ENCODE measurements at regions not wholly inside any gene's neighbourhood (a gene's known extent, or its start where the extent isn't known, plus 50 kb on each side); places are given as distances from the start of the nearest gene placed in this dataset.

DNA sequence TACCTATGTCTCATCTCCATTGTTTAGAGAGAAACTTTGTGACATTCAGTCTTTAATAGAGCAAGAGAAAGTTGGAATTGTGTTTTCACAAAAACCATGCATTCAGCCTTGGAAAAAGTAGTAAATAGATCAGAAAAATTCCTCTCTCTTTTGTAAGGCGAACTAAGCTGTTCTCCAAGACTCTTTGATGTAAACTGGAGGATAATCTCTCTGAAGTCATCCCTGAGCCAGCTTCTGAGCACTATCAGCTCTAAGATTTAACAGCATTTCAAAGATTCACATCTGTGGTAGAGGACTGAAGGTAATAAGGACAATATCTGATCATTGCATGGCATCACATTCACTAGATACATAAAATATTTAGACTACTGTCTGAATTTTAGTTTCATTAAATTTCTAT lies 904.6 kb upstream of the ATXN8OS start:
- peaks cover 2% of the 10 kb centered on the region for H3K9me3 Mint-ChIP-seq
- no peak overlapping the region for H3K4me3 Mint-ChIP-seq
- TF ChIP-seq, protein P1, sequence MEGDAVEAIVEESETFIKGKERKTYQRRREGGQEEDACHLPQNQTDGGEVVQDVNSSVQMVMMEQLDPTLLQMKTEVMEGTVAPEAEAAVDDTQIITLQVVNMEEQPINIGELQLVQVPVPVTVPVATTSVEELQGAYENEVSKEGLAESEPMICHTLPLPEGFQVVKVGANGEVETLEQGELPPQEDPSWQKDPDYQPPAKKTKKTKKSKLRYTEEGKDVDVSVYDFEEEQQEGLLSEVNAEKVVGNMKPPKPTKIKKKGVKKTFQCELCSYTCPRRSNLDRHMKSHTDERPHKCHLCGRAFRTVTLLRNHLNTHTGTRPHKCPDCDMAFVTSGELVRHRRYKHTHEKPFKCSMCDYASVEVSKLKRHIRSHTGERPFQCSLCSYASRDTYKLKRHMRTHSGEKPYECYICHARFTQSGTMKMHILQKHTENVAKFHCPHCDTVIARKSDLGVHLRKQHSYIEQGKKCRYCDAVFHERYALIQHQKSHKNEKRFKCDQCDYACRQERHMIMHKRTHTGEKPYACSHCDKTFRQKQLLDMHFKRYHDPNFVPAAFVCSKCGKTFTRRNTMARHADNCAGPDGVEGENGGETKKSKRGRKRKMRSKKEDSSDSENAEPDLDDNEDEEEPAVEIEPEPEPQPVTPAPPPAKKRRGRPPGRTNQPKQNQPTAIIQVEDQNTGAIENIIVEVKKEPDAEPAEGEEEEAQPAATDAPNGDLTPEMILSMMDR (IDR thresholded peaks at IDR 0.05; ENCODE audit: unreplicated experiment in 3 of 3) = no peak
- no peak overlapping the region for H3K27ac Mint-ChIP-seq
- H3K4me1 Mint-ChIP-seq = no peaks in the 10 kb centered on the region
- H3K27me3 Mint-ChIP-seq (ENCODE audit: low read depth) = peaks cover 3% of the 10 kb centered on the region
- no peaks in the 10 kb centered on the region for H3K36me3 Mint-ChIP-seq (ENCODE audit: low read depth)

DNA sequence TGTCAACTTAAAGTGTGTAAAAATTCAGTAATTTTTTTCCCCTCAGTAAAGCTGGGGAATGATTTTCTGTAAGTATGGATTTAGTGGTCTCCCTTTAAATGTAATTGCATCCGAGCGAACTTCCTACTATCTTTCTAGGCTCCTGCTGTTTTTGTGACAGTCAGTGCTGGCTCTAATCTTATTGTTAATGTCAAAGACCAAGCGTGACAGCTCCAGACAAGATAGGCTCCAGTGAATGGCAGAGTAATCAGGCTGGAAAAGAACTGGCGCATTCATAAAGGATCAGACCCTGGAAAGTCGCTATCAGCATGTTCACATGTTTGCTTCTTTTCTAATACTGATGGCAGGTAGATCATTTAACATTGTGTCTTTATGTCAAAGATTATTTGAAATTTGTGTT lies 908.0 kb upstream of the ATXN8OS start:
- Mint-ChIP-seq H3K27ac (no peak overlapping the region), H3K27me3 (ENCODE audit: low read depth) (no peaks in the 10 kb centered on the region), H3K36me3 (ENCODE audit: low read depth) (no peaks in the 10 kb centered on the region), H3K4me1 (no peaks in the 10 kb centered on the region), H3K9me3 (no peaks in the 10 kb centered on the region), H3K4me3 (no peak overlapping the region)
- TF ChIP-seq, protein P1 (IDR thresholded peaks at IDR 0.05; ENCODE audit: unreplicated experiment in 3 of 3) = no peak

DNA sequence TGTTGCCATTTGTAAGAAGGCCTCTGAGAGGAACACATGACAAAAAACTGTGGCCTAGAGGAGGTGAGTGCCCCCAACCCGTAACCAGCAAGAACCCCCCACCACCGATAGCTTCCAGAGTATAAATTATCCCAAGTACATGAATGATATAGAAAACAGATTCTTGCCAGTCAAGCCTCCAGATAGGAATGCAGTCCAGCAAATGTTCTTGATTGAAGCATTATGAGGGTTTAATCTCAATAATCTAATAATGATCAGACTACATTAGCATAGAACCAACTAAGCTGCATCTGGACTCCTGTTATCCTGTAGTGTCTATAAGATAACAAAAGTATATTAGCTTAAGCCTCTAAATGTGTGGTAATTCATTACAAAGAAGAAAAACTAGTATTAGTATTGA lies 908.9 kb upstream of the ATXN8OS start:
- no peaks in the 10 kb centered on the region for H3K9me3 Mint-ChIP-seq
- H3K4me3 Mint-ChIP-seq = no peak overlapping the region
- H3K36me3 Mint-ChIP-seq (ENCODE audit: low read depth) = no peaks in the 10 kb centered on the region

DNA sequence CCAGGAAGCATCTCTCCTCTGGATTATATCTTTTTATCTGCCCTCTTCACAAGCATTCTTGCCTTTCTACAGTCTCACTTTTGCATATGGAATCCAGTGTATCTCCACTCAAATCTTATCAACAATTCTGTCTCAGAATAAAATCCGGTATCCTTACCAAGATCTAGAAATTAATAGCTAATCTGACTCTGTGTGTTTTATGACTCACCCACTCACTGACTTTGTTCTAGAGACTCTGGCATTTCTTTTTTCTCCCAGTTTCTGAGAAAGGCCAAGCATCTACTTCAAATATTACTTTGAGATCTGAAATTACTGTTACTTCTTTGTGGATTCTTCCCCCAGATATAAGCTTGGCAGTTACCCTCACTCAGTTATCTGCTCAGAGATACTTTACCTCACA lies 913.5 kb upstream of the ATXN8OS start:
- TF ChIP-seq, protein P1 (IDR thresholded peaks at IDR 0.05; ENCODE audit: unreplicated experiment in 3 of 3) = no peak
- H3K27me3 Mint-ChIP-seq (ENCODE audit: low read depth) = no peaks in the 10 kb centered on the region
- no peak overlapping the region for H3K27ac Mint-ChIP-seq
- no peaks in the 10 kb centered on the region for H3K9me3 Mint-ChIP-seq
- no peak overlapping the region for H3K4me3 Mint-ChIP-seq
- no peaks in the 10 kb centered on the region for H3K36me3 Mint-ChIP-seq (ENCODE audit: low read depth)
- H3K4me1 Mint-ChIP-seq = no peaks in the 10 kb centered on the region

More for the DNA sequence above, 908.9 kb upstream of the ATXN8OS start:
- Mint-ChIP-seq H3K27me3 (ENCODE audit: low read depth) (no peaks in the 10 kb centered on the region), H3K4me1 (no peaks in the 10 kb centered on the region), H3K27ac (no peak overlapping the region)
- TF ChIP-seq, protein P1 (IDR thresholded peaks at IDR 0.05; ENCODE audit: unreplicated experiment in 3 of 3) = no peak

DNA sequence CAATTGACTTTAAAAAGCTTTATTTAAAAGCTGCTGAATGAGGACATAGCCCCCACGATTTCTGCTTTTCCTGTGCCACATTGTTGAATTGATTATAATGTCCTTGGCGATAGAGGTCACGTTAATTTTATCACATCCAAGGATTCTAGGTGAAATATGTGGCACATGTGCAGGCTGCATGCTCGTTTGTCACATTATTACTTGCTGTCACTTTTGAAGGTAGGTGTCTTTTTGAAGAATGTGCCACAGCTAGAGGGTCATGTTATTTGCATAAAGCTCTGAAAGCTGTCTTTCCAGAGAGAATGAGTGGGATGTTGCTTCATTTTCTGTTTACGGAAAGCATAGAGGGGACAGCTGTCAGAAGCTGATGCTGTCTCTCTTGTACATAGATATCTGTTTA lies 927.6 kb upstream of the ATXN8OS start:
- H3K27ac Mint-ChIP-seq = no peak overlapping the region
- H3K27me3 Mint-ChIP-seq (ENCODE audit: low read depth) = no peaks in the 10 kb centered on the region
- no peaks in the 10 kb centered on the region for H3K4me1 Mint-ChIP-seq
- H3K4me3 Mint-ChIP-seq = no peak overlapping the region
- H3K36me3 Mint-ChIP-seq (ENCODE audit: low read depth) = no peaks in the 10 kb centered on the region
- TF ChIP-seq, protein P1 (IDR thresholded peaks at IDR 0.05; ENCODE audit: unreplicated experiment in 3 of 3) = no peak
- H3K9me3 Mint-ChIP-seq = no peaks in the 10 kb centered on the region

DNA sequence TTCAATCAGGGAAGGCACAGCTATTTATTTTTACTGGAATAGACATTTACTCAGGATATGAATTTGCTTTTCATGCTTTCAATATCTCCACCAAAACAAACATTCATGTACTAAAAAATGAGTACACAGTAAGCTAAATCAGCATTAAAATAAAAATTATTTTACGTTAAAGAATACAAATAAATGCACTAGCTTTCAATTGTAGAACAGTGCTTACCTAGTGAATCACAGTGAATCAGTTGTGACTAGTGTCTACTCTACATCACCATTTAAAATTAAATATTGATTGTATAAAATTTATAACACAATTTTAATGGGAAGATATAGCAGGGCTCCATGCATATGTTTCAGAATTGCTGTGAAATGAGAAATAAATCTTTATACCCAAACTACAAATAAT lies 929.6 kb upstream of the ATXN8OS start:
- TF ChIP-seq, protein P1 (IDR thresholded peaks at IDR 0.05; ENCODE audit: unreplicated experiment in 3 of 3) = no peak
- Mint-ChIP-seq H3K27ac (no peak overlapping the region), H3K27me3 (ENCODE audit: low read depth) (no peaks in the 10 kb centered on the region), H3K4me1 (no peaks in the 10 kb centered on the region), H3K4me3 (no peak overlapping the region), H3K36me3 (ENCODE audit: low read depth) (no peaks in the 10 kb centered on the region), H3K9me3 (no peaks in the 10 kb centered on the region)

Measured in nephron (organoid).